Natural killer cell (primary cell): ENCODE measurements at regions not wholly inside any gene's neighbourhood (a gene's known extent, or its start where the extent isn't known, plus 50 kb on each side); places are given as distances from the start of the nearest gene placed in this dataset.

ENCODE experiments used
- ATAC-seq, 3 donors: fragments of 150-1000 bp in 2 of 3; fragments of 200-7000 bp in 1 of 3; cut with Tn5 transposase; 1 replicate in 1 of 3; 2 replicates in 2 of 3; pipeline ENCODE4 v1.10.0; 2021; ENCODE audit warnings: mild to moderate bottlenecking in 2 of 3, moderate library complexity in 2 of 3
- DNase-seq, 2 donors: peaks; one replicate each; pipeline versions ENCODE4 v3.0.0 to v3.0.0-alpha.2; 2013 to 2021; ENCODE audit warnings: mixed read lengths in 1 of 2
- H3K27ac ChIP-seq: one replicate; pipeline ENCODE4 v1.5.1; 2013; ENCODE audit warnings: mild to moderate bottlenecking, low read length
- H3K27me3 ChIP-seq: one replicate; pipeline ENCODE4 v1.6.1; 2013; ENCODE audit warnings: low read length; ENCODE audit not compliant: control insufficient read depth, insufficient read depth
- H3K36me3 ChIP-seq: one replicate; pipeline ENCODE4 v1.6.1; 2013; ENCODE audit warnings: low read length; ENCODE audit not compliant: control insufficient read depth, insufficient read depth
- H3K4me1 ChIP-seq: one replicate; pipeline ENCODE4 v1.6.1; 2013; ENCODE audit warnings: low read length; ENCODE audit not compliant: control insufficient read depth, insufficient read depth
- H3K4me3 ChIP-seq: one replicate; pipeline ENCODE4 v1.5.1; 2013; ENCODE audit warnings: low read length
- H3K9me3 ChIP-seq: one replicate; pipeline ENCODE4 v1.6.1; 2013; ENCODE audit warnings: low read length; ENCODE audit not compliant: control insufficient read depth, insufficient read depth
- H3K27ac Mint-ChIP-seq, 2 donors: one replicate each; pipeline ENCODE4 v1.8.0; 2022; ENCODE audit warnings: mild to moderate bottlenecking in 2 of 2, mixed read lengths in 2 of 2, moderate library complexity in 1 of 2
- H3K27me3 Mint-ChIP-seq, 2 donors: one replicate each; pipeline ENCODE4 v1.8.0; 2022; ENCODE audit warnings: low read depth in 2 of 2, mixed read lengths in 2 of 2
- H3K36me3 Mint-ChIP-seq: one replicate; pipeline ENCODE4 v1.8.0; 2022; ENCODE audit warnings: mixed read lengths
- H3K4me1 Mint-ChIP-seq, 2 donors: one replicate each; pipeline ENCODE4 v1.8.0; 2022; ENCODE audit warnings: mixed read lengths in 2 of 2
- H3K4me3 Mint-ChIP-seq: one replicate; pipeline ENCODE4 v1.8.0; 2022; ENCODE audit warnings: mild to moderate bottlenecking, moderate library complexity, mixed read lengths
- H3K9me3 Mint-ChIP-seq, 2 donors: one replicate each; pipeline ENCODE4 v1.8.0; 2022; ENCODE audit warnings: mixed read lengths in 2 of 2
- CTCF ChIP-seq: fragments of 200-600 bp; IDR thresholded peaks from one replicate; pipeline ENCODE4 v1.8.0; 2022; ENCODE audit warnings: antibody characterized with exemption
- WGBS: methylation state at CpG from one replicate; pipeline ENCODE4 v1.1.7; 2013; ENCODE audit warnings: missing lambda C conversion rate; ENCODE audit not compliant: insufficient coverage; 5-methylcytosine and 5-hydroxymethylcytosine counted together
- intact Hi-C: fragments of 100-400 bp; cut with micrococcal nuclease; formaldehyde crosslinking; loops from one replicate; pipeline ENCODE4 v1.14.2; 2022

GRCh38 chr11:81829976-81830375 lies 903.7 kb downstream of the FAM181B start:
- H3K27me3 Mint-ChIP-seq: peaks cover 0 to 6% of the 10 kb centered on the region in 2 donors
- peaks cover 20% of the 10 kb centered on the region for H3K36me3 Mint-ChIP-seq
- TF ChIP-seq CTCF: no peak
- Histone ChIP-seq H3K4me1 (no peaks in the 10 kb centered on the region), H3K27me3 (no peaks in the 10 kb centered on the region), H3K27ac (no peak overlapping the region), H3K4me3 (no peak overlapping the region), H3K36me3 (no peaks in the 10 kb centered on the region), H3K9me3 (peaks cover 4% of the 10 kb centered on the region)
- H3K4me3 Mint-ChIP-seq: no peak overlapping the region
- DNase-seq: no peak
- H3K4me1 Mint-ChIP-seq: no peaks in the 10 kb centered on the region
- intact Hi-C loops: no loop called here
- H3K27ac Mint-ChIP-seq: no peak overlapping the region
- peaks cover 5 to 9% of the 10 kb centered on the region in 2 donors for H3K9me3 Mint-ChIP-seq
- no peak for ATAC-seq

GRCh38 chr11:81825346-81825745 lies 908.3 kb downstream of the FAM181B start:
- intact Hi-C loops: no loop called here
- no peak for TF ChIP-seq CTCF
- H3K27ac ChIP-seq: no peak overlapping the region
- ATAC-seq (no peak), DNase-seq (no peak)
- no peaks in the 10 kb centered on the region for H3K9me3 ChIP-seq
- peaks cover 0 to 2% of the 10 kb centered on the region in 2 donors for H3K9me3 Mint-ChIP-seq
- H3K27me3 Mint-ChIP-seq: peaks cover 0 to 15% of the 10 kb centered on the region in 2 donors
- H3K4me3 Mint-ChIP-seq: no peak overlapping the region
- H3K4me3 ChIP-seq: no peak overlapping the region
- H3K4me1 Mint-ChIP-seq: no peaks in the 10 kb centered on the region
- no peaks in the 10 kb centered on the region for H3K36me3 Mint-ChIP-seq
- H3K27ac Mint-ChIP-seq: no peak overlapping the region
- H3K4me1 ChIP-seq: no peaks in the 10 kb centered on the region
- peaks cover 2% of the 10 kb centered on the region for H3K27me3 ChIP-seq
- H3K36me3 ChIP-seq: no peaks in the 10 kb centered on the region

- H3K9me3 Mint-ChIP-seq: peaks cover 2% of the 10 kb centered on the region in 2 donors
- no peak for TF ChIP-seq CTCF
- H3K9me3 ChIP-seq: no peaks in the 10 kb centered on the region
- no peak overlapping the region for H3K27ac ChIP-seq
- no peak overlapping the region for H3K4me3 ChIP-seq
- no peaks in the 10 kb centered on the region for H3K4me1 ChIP-seq
- H3K4me3 Mint-ChIP-seq: no peak overlapping the region
- DNase-seq (no peak), ATAC-seq (no peak)
- intact Hi-C loops: no loop called here
- H3K36me3 Mint-ChIP-seq: no peaks in the 10 kb centered on the region
- peaks cover 0 to 15% of the 10 kb centered on the region in 2 donors for H3K27me3 Mint-ChIP-seq
- H3K27me3 ChIP-seq: peaks cover 2% of the 10 kb centered on the region
- no peaks in the 10 kb centered on the region for H3K4me1 Mint-ChIP-seq
- no peaks in the 10 kb centered on the region for H3K36me3 ChIP-seq
- 100% methylated on average over 1 of the region's 2 CpGs for WGBS
- no peak overlapping the region for H3K27ac Mint-ChIP-seq
Measured at GRCh38 chr11:81819462-81819861, 914.2 kb downstream of the FAM181B start.

GRCh38 chr11:81804858-81805257 lies 928.8 kb downstream of the FAM181B start:
- Mint-ChIP-seq H3K4me1 (no peaks in the 10 kb centered on the region), H3K9me3 (peaks cover 0 to 2% of the 10 kb centered on the region in 2 donors), H3K27me3 (peaks cover 3 to 5% of the 10 kb centered on the region in 2 donors), H3K4me3 (no peak overlapping the region), H3K27ac (no peak overlapping the region), H3K36me3 (peaks cover 4% of the 10 kb centered on the region)
- DNase-seq (no peak), ATAC-seq (no peak)
- Histone ChIP-seq H3K36me3 (no peaks in the 10 kb centered on the region), H3K27ac (no peak overlapping the region), H3K27me3 (no peaks in the 10 kb centered on the region), H3K4me1 (no peaks in the 10 kb centered on the region), H3K9me3 (no peaks in the 10 kb centered on the region), H3K4me3 (no peak overlapping the region)
- 70% methylated on average over 1 of the region's 1 CpG for WGBS
- intact Hi-C loops: no loop called here
- TF ChIP-seq CTCF: no peak
